Lower leg skin (tissue), 3 donors: ENCODE measurements at regions not wholly inside any gene's neighbourhood (a gene's known extent, or its start where the extent isn't known, plus 50 kb on each side); places are given as distances from the start of the nearest gene placed in this dataset.

Source experiments
- POLR2A ChIP-seq, 2 donors: fragments of 450-650 bp; IDR thresholded peaks; one replicate each; pipeline ENCODE4 v1.6.1; 2016 to 2017; ENCODE audit warnings: antibody characterized with exemption in 2 of 2, mild to moderate bottlenecking in 1 of 2, moderate library complexity in 1 of 2
- TF ChIP-seq, protein P1 (sequence below), 3 donors: fragments of 450-650 bp; IDR thresholded peaks; one replicate each; pipeline ENCODE4 v1.5.1; 2016; ENCODE audit warnings: antibody characterized with exemption in 3 of 3, mild to moderate bottlenecking in 3 of 3, moderate library complexity in 2 of 3

DNA sequence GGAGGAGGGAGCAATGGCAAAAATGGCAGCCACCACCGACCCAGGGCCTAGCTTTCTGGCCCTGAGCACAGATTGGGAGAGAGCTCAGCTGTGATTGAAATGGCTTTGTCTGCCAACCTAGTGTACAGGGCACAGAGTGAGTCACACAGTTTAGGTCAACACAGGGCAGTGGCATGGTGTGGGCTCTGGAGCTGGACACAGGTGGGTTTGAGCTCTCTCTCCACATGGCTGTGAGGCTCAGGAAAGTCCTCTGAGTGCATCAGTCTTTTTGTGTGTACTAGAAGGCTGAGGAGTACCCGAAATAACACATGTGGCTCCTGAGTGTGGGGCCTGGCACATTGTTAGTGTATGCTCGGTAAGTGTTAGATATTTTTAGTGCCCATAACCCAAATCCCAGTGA is 60.2 kb upstream of the LOXL4 start:
- TF ChIP-seq, protein P1, sequence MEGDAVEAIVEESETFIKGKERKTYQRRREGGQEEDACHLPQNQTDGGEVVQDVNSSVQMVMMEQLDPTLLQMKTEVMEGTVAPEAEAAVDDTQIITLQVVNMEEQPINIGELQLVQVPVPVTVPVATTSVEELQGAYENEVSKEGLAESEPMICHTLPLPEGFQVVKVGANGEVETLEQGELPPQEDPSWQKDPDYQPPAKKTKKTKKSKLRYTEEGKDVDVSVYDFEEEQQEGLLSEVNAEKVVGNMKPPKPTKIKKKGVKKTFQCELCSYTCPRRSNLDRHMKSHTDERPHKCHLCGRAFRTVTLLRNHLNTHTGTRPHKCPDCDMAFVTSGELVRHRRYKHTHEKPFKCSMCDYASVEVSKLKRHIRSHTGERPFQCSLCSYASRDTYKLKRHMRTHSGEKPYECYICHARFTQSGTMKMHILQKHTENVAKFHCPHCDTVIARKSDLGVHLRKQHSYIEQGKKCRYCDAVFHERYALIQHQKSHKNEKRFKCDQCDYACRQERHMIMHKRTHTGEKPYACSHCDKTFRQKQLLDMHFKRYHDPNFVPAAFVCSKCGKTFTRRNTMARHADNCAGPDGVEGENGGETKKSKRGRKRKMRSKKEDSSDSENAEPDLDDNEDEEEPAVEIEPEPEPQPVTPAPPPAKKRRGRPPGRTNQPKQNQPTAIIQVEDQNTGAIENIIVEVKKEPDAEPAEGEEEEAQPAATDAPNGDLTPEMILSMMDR (IDR thresholded peaks at IDR 0.05), result no peak
- no peak for TF ChIP-seq POLR2A (IDR thresholded peaks at IDR 0.05)
